ENCODE measurements at regions not wholly inside any gene's neighbourhood (a gene's known extent, or its start where the extent isn't known, plus 50 kb on each side); places are given as distances from the start of the nearest gene placed in this dataset.

DNA sequence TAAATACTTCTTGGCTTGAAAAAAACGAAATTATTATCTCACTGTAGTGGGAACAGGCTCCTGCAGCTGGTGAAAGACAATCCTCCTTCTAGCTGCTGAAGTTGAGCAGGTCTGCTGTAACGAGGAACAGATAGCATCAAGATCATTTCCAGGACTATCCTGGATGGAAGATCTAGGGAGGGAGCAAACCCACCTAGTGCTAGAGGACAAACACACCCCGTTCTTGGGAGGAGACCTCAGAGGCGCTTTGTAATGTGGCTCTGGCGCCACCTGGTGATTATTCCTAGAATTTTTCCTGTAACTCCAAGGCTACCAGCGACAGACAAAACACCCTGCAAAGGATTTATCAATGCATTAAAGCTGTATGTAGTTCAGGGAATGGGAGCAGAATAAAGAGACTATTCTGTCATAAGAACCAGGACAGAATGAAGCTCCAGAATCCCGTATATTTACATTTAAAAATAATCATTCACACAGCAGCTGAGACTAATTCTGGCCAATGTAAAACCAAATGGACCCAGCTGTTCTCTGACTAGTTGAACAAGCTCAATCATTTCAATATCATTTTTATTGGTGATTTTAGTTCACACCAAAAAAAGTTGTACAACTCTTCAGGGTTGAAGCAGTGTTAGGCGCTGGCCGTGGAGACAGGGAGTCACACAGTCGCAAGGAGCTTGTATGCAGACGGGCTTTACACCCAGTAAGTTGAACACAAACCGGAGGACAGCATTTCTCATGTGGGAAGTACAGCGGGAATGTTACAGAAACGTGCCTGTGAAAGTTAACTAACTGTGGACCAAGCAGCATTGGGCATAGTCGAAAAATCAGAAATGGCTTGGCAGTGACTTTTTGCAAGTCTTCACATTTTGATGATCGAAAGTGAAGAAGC is 290.3 kb downstream of the TRIB2 start (continued):
- TF ChIP-seq, protein P1, sequence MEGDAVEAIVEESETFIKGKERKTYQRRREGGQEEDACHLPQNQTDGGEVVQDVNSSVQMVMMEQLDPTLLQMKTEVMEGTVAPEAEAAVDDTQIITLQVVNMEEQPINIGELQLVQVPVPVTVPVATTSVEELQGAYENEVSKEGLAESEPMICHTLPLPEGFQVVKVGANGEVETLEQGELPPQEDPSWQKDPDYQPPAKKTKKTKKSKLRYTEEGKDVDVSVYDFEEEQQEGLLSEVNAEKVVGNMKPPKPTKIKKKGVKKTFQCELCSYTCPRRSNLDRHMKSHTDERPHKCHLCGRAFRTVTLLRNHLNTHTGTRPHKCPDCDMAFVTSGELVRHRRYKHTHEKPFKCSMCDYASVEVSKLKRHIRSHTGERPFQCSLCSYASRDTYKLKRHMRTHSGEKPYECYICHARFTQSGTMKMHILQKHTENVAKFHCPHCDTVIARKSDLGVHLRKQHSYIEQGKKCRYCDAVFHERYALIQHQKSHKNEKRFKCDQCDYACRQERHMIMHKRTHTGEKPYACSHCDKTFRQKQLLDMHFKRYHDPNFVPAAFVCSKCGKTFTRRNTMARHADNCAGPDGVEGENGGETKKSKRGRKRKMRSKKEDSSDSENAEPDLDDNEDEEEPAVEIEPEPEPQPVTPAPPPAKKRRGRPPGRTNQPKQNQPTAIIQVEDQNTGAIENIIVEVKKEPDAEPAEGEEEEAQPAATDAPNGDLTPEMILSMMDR (CRISPR knock-in tag; IDR thresholded peaks at IDR 0.05), result peak; percentile 88
- TF ChIP-seq SMC3 (IDR thresholded peaks at IDR 0.05; ENCODE audit: low read length), result peak; percentile 88
- no peak for TF ChIP-seq NBN (conservative IDR thresholded peaks at IDR 0.05)
- TF ChIP-seq EZH2 (conservative IDR thresholded peaks at IDR 0.05; ENCODE audit: low read depth, low read length), result no peak
- no peak for TF ChIP-seq SOX6 (IDR thresholded peaks at IDR 0.05)
- TF ChIP-seq SOX6 (CRISPR knock-in tag; IDR thresholded peaks at IDR 0.05), result 0 out of 2 replicates have a peak, but pooled peaks have one; percentile 24
- TF ChIP-seq, protein P2, sequence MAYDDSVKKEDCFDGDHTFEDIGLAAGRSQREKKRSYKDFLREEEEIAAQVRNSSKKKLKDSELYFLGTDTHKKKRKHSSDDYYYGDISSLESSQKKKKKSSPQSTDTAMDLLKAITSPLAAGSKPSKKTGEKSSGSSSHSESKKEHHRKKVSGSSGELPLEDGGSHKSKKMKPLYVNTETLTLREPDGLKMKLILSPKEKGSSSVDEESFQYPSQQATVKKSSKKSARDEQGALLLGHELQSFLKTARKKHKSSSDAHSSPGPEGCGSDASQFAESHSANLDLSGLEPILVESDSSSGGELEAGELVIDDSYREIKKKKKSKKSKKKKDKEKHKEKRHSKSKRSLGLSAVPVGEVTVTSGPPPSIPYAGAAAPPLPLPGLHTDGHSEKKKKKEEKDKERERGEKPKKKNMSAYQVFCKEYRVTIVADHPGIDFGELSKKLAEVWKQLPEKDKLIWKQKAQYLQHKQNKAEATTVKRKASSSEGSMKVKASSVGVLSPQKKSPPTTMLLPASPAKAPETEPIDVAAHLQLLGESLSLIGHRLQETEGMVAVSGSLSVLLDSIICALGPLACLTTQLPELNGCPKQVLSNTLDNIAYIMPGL (CRISPR knock-in tag; IDR thresholded peaks at IDR 0.05; ENCODE audit: borderline replicate concordance in 1 of 2, low read depth in 1 of 2), result 0 out of 4 replicates have a peak, but pooled peaks of 1 of the 2 experiments have one; percentile 36
- no peak for TF ChIP-seq ZNF563 (CRISPR knock-in tag; IDR thresholded peaks at IDR 0.05)
- TF ChIP-seq SNAPC2 (CRISPR knock-in tag; IDR thresholded peaks at IDR 0.05), result no peak
- 0 out of 2 replicates have a peak, but pooled peaks have one; percentile 22 for TF ChIP-seq ZNF331 (CRISPR knock-in tag; IDR thresholded peaks at IDR 0.05)
- TF ChIP-seq GATAD2A (CRISPR knock-in tag; IDR thresholded peaks at IDR 0.05), result peak; percentile 23; the same call in 1 of the 2 replicates

All from HepG2 (cell line).